OCI-LY1 (cell line): ENCODE measurements at regions not wholly inside any gene's neighbourhood (a gene's known extent, or its start where the extent isn't known, plus 50 kb on each side); places are given as distances from the start of the nearest gene placed in this dataset.

Experiments
- EZH2 ChIP-seq: fragments of 200-600 bp; sonication (generic), shearing (Covaris generic); IDR thresholded peaks from 2 replicates; pipeline ENCODE4 v1.8.0; 2017; ENCODE audit warnings: borderline replicate concordance, mixed run types, mild to moderate bottlenecking, antibody characterized with exemption, low read length, moderate library complexity, mixed read lengths
- TF ChIP-seq, protein P1 (sequence below): fragments of 200-600 bp; sonication (generic), shearing (Covaris generic); IDR thresholded peaks from 2 replicates; pipeline ENCODE4 v1.5.1; 2017; ENCODE audit warnings: mild to moderate bottlenecking, antibody characterized with exemption, low read length, moderate library complexity, mixed read lengths

- TF ChIP-seq, protein P1, sequence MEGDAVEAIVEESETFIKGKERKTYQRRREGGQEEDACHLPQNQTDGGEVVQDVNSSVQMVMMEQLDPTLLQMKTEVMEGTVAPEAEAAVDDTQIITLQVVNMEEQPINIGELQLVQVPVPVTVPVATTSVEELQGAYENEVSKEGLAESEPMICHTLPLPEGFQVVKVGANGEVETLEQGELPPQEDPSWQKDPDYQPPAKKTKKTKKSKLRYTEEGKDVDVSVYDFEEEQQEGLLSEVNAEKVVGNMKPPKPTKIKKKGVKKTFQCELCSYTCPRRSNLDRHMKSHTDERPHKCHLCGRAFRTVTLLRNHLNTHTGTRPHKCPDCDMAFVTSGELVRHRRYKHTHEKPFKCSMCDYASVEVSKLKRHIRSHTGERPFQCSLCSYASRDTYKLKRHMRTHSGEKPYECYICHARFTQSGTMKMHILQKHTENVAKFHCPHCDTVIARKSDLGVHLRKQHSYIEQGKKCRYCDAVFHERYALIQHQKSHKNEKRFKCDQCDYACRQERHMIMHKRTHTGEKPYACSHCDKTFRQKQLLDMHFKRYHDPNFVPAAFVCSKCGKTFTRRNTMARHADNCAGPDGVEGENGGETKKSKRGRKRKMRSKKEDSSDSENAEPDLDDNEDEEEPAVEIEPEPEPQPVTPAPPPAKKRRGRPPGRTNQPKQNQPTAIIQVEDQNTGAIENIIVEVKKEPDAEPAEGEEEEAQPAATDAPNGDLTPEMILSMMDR = no peak
- TF ChIP-seq EZH2 = no peak
These were observed 124.4 kb upstream of the JARID2 start for GRCh38 chr6:15121443-15121842.
